ENCODE measurements at regions not wholly inside any gene's neighbourhood (a gene's known extent, or its start where the extent isn't known, plus 50 kb on each side); places are given as distances from the start of the nearest gene placed in this dataset.

- peak; percentile 94 for ATAC-seq
- TF ChIP-seq POU6F1 (CRISPR knock-in tag; IDR thresholded peaks at IDR 0.05; ENCODE audit: borderline replicate concordance, low read depth): no peak
Measured at GRCh38 chr6:129766959-129767728, 57.2 kb upstream of the ARHGAP18 start.

- TF ChIP-seq GLIS3 (CRISPR knock-in tag; IDR thresholded peaks at IDR 0.05) (no peak), CSDC2 (CRISPR knock-in tag; IDR thresholded peaks at IDR 0.05) (no peak), OSR1 (CRISPR knock-in tag; IDR thresholded peaks at IDR 0.05) (no peak), PPARA (CRISPR knock-in tag; IDR thresholded peaks at IDR 0.05; ENCODE audit: borderline replicate concordance) (no peak), TSHZ2 (CRISPR knock-in tag; IDR thresholded peaks at IDR 0.05) (no peak), BACH2 (CRISPR knock-in tag; IDR thresholded peaks at IDR 0.05; ENCODE audit: borderline replicate concordance) (no peak)
- ATAC-seq: no peak
Measured at GRCh38 chr6:129764761-129765407, 54.9 kb upstream of the ARHGAP18 start.

- TF ChIP-seq PATZ1 (CRISPR knock-in tag; IDR thresholded peaks at IDR 0.05; ENCODE audit: borderline replicate concordance): no peak
- no peak for TF ChIP-seq CSDC2 (CRISPR knock-in tag; IDR thresholded peaks at IDR 0.05)
- no peak for TF ChIP-seq CREB5 (CRISPR knock-in tag; IDR thresholded peaks at IDR 0.05; ENCODE audit: low read depth)
- TF ChIP-seq OSR1 (CRISPR knock-in tag; IDR thresholded peaks at IDR 0.05): no peak
- no peak for TF ChIP-seq GLIS3 (CRISPR knock-in tag; IDR thresholded peaks at IDR 0.05)
- TF ChIP-seq ZFP3 (CRISPR knock-in tag; IDR thresholded peaks at IDR 0.05): no peak
- TF ChIP-seq TOX (CRISPR knock-in tag; IDR thresholded peaks at IDR 0.05; ENCODE audit: borderline replicate concordance): no peak
- TF ChIP-seq ZC3H10 (CRISPR knock-in tag; IDR thresholded peaks at IDR 0.05): no peak
- TF ChIP-seq ZNF565 (CRISPR knock-in tag; conservative IDR thresholded peaks at IDR 0.05; ENCODE audit: low read depth): no peak
- no peak for TF ChIP-seq ZNF70 (CRISPR knock-in tag; IDR thresholded peaks at IDR 0.05)
- TF ChIP-seq ISL1 (CRISPR knock-in tag; IDR thresholded peaks at IDR 0.05): no peak
- TF ChIP-seq POU6F1 (CRISPR knock-in tag; IDR thresholded peaks at IDR 0.05; ENCODE audit: borderline replicate concordance, low read depth): no peak
- TF ChIP-seq ARNTL (CRISPR knock-in tag; IDR thresholded peaks at IDR 0.05; ENCODE audit: borderline replicate concordance, low read depth): no peak
- TF ChIP-seq RARB (CRISPR knock-in tag; IDR thresholded peaks at IDR 0.05): no peak
- TF ChIP-seq CSRNP3 (CRISPR knock-in tag; IDR thresholded peaks at IDR 0.05): no peak
- no peak for TF ChIP-seq SNAI2 (CRISPR knock-in tag; IDR thresholded peaks at IDR 0.05)
- TF ChIP-seq ESRRG (CRISPR knock-in tag; IDR thresholded peaks at IDR 0.05): no peak
- no peak for TF ChIP-seq ZNF8 (CRISPR knock-in tag; IDR thresholded peaks at IDR 0.05)
- no peak for TF ChIP-seq PPARA (CRISPR knock-in tag; IDR thresholded peaks at IDR 0.05; ENCODE audit: borderline replicate concordance)
- no peak for ATAC-seq
Measured at GRCh38 chr6:129759796-129760605, 50.0 kb upstream of the ARHGAP18 start.
